ENCODE measurements at regions not wholly inside any gene's neighbourhood (a gene's known extent, or its start where the extent isn't known, plus 50 kb on each side); places are given as distances from the start of the nearest gene placed in this dataset.

DNA sequence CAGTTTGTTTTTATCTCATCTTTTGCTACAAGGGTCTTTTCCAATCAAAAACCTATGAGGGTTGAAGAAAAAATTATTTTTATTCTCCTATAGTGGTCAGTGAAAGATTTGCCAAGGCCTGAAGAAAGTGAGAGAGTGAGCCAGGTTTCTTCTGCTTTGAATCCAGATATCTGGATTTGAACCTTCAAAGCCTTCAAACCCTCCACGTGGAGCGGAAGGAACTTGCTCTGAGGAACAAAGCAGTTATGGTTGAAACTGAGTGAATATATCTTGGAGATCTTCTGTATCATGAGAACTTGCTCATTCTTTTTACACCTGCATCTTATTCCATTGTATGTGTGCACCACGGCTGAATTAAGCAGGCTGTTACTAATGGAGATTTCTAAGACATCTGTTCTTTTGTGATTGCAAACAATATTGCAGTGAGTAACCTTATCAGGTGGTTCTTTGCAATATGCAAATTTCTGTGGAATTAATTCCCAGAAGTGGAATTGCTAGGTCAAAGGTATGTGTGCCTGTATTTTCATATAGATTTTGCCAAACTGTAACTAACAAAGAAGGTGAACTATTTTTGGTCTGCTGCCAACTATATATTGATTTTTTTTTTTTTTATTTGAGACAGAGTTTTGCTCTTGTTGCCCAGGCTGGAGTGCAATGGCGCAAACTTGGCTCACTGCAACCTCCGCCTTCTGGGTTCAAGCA lies 147.9 kb downstream of the B3GNT2 start:
- ATAC-seq (ENCODE audit: low read depth) (no peak), DNase-seq (ENCODE audit: low spot score) (no peak)
- no peak for TF ChIP-seq CTCF (IDR thresholded peaks at IDR 0.05; ENCODE audit: poor library complexity, severe bottlenecking)
- H3K36me3 ChIP-seq (ENCODE audit: low read depth): no peaks in the 10 kb centered on the region
- H3K27me3 ChIP-seq (ENCODE audit: insufficient read depth, poor library complexity, severe bottlenecking): no peaks in the 10 kb centered on the region
- no peaks in the 10 kb centered on the region for H3K9me3 ChIP-seq (ENCODE audit: severe bottlenecking)
- no peak overlapping the region for H3K27ac ChIP-seq (ENCODE audit: poor library complexity, severe bottlenecking)
- no peak overlapping the region for H3K4me3 ChIP-seq (ENCODE audit: severe bottlenecking)
- H3K4me1 ChIP-seq (ENCODE audit: insufficient read depth, poor library complexity, severe bottlenecking): no peaks in the 10 kb centered on the region

DNA sequence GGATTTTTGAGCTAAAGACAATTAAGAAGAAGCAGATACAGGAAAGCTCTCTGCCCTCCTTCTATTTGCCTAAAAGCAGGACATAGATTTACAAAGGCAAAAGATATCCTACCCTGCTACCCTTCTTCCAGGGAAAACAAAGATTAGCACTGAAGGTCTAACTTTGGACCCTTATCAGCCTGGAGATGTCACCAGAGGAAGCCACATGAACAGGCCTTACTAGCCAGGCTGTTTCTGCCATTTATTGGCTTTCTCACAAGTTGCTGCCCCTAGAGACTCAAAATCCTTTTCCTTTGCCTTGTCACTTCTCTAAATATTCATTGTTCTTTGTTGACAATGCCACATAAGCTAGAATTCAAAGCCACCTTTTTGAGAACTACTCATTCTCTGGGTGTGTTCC lies 147.3 kb downstream of the B3GNT2 start:
- H3K36me3 ChIP-seq (ENCODE audit: low read depth): no peaks in the 10 kb centered on the region
- H3K4me3 ChIP-seq (ENCODE audit: severe bottlenecking): no peak overlapping the region
- H3K27me3 ChIP-seq (ENCODE audit: insufficient read depth, poor library complexity, severe bottlenecking): no peaks in the 10 kb centered on the region
- DNase-seq (ENCODE audit: low spot score): no peak
- no peak for TF ChIP-seq CTCF (IDR thresholded peaks at IDR 0.05; ENCODE audit: poor library complexity, severe bottlenecking)
- H3K4me1 ChIP-seq (ENCODE audit: insufficient read depth, poor library complexity, severe bottlenecking): no peaks in the 10 kb centered on the region
- ATAC-seq (ENCODE audit: low read depth): no peak
- H3K9me3 ChIP-seq (ENCODE audit: severe bottlenecking): no peaks in the 10 kb centered on the region
- H3K27ac ChIP-seq (ENCODE audit: poor library complexity, severe bottlenecking): no peak overlapping the region

DNA sequence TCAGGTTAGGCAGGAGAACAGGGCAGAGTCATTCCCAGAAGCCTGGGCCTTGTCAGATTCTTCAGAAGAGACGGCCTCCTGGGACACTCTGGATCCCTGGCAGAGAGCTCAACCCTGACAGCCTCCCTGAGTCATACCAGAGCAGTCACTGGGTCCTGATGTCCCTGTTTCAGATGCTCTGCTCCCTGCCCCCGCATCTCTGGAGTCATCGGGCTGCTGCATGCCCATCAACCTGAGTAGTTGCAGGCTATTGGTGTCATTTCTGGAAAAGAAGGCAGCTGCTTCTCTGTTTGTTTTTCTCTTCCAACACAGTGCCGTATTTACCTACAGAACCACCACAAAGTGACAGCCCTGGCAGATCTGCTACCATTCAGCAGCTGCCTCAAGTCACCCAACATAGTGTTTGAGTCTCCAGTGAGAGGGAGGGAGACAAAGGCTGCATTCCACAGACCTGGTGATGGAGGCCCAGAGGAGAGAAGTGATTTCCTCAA lies 145.1 kb downstream of the B3GNT2 start:
- DNase-seq (ENCODE audit: low spot score) (no peak), ATAC-seq (ENCODE audit: low read depth) (no peak)
- Histone ChIP-seq H3K27me3 (ENCODE audit: insufficient read depth, poor library complexity, severe bottlenecking) (no peaks in the 10 kb centered on the region), H3K36me3 (ENCODE audit: low read depth) (no peaks in the 10 kb centered on the region), H3K27ac (ENCODE audit: poor library complexity, severe bottlenecking) (no peak overlapping the region), H3K4me1 (ENCODE audit: insufficient read depth, poor library complexity, severe bottlenecking) (no peaks in the 10 kb centered on the region), H3K9me3 (ENCODE audit: severe bottlenecking) (no peaks in the 10 kb centered on the region), H3K4me3 (ENCODE audit: severe bottlenecking) (no peak overlapping the region)
- TF ChIP-seq CTCF (IDR thresholded peaks at IDR 0.05; ENCODE audit: poor library complexity, severe bottlenecking): no peak

- H3K27me3 ChIP-seq (ENCODE audit: insufficient read depth, poor library complexity, severe bottlenecking): no peaks in the 10 kb centered on the region
- no peak for TF ChIP-seq CTCF (IDR thresholded peaks at IDR 0.05; ENCODE audit: poor library complexity, severe bottlenecking)
- ATAC-seq (ENCODE audit: low read depth): no peak
Observed at GRCh38 chr2:62339837-62340236, 143.9 kb downstream of the B3GNT2 start.

GRCh38 chr2:62339413-62339812 lies 143.5 kb downstream of the B3GNT2 start:
- ATAC-seq (ENCODE audit: low read depth): no peak
- Histone ChIP-seq H3K27ac (ENCODE audit: poor library complexity, severe bottlenecking) (no peak overlapping the region), H3K27me3 (ENCODE audit: insufficient read depth, poor library complexity, severe bottlenecking) (no peaks in the 10 kb centered on the region), H3K4me1 (ENCODE audit: insufficient read depth, poor library complexity, severe bottlenecking) (no peaks in the 10 kb centered on the region), H3K9me3 (ENCODE audit: severe bottlenecking) (no peaks in the 10 kb centered on the region), H3K36me3 (ENCODE audit: low read depth) (no peaks in the 10 kb centered on the region), H3K4me3 (ENCODE audit: severe bottlenecking) (no peak overlapping the region)
- TF ChIP-seq CTCF (IDR thresholded peaks at IDR 0.05; ENCODE audit: poor library complexity, severe bottlenecking): no peak
- no peak for DNase-seq (ENCODE audit: low spot score)

More at GRCh38 chr2:62339837-62340236, 143.9 kb downstream of the B3GNT2 start:
- no peaks in the 10 kb centered on the region for H3K4me1 ChIP-seq (ENCODE audit: insufficient read depth, poor library complexity, severe bottlenecking)
- H3K27ac ChIP-seq (ENCODE audit: poor library complexity, severe bottlenecking): no peak overlapping the region
- no peak for DNase-seq (ENCODE audit: low spot score)
- H3K4me3 ChIP-seq (ENCODE audit: severe bottlenecking): no peak overlapping the region
- no peaks in the 10 kb centered on the region for H3K9me3 ChIP-seq (ENCODE audit: severe bottlenecking)
- H3K36me3 ChIP-seq (ENCODE audit: low read depth): no peaks in the 10 kb centered on the region

All from RWPE2 (cell line).